HG02763 (cell line): ENCODE measurements at regions not wholly inside any gene's neighbourhood (a gene's known extent, or its start where the extent isn't known, plus 50 kb on each side); places are given as distances from the start of the nearest gene placed in this dataset.

Source experiments
- ATAC-seq: cut with Tn5 transposase; IDR thresholded peaks from one replicate; pipeline ENCODE4 v1.9.1; 2021; ENCODE audit warnings: mild to moderate bottlenecking, moderate library complexity; ENCODE audit not compliant: unreplicated experiment

DNA sequence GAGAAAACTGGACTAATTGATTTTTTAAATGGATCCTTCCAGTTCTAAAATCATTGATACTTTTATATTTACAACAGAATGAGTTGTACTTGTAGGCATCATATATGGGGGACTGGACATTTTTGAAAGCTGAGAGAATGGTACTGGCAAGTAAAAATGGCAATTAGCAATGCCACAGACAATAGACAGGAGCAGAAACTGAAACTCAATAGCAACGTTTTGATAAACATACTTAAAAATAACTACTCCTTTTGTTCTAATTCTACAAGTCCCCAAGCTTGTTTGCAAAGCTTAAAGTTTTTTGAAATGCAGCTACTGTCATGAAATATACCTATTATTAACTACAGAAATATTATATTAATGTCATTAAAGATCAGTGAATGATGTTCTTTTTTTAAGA, 52.8 kb upstream of the FBXL7 start:
- ATAC-seq, result no peak

GRCh38 chr5:15446552-15446951, 53.4 kb upstream of the FBXL7 start:
- ATAC-seq, result no peak

DNA sequence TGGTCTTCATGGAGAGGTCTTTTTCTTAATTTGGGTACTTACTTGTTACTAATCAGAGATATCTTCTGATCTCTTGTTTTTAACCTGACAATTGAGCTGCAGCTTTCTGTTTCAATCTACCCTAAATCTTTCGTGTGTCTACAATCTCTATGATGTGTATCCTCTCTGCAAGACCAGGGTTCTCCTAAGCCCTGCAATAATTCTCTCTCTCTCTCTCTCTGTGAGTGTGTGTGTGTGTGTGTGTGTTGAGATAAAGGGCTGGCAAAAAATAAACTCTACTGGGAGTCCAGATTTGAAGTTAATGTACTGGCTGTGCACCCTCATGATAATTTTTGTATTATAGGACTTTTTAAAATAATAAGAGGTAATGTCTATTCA, 57.8 kb upstream of the FBXL7 start:
- no peak for ATAC-seq

DNA sequence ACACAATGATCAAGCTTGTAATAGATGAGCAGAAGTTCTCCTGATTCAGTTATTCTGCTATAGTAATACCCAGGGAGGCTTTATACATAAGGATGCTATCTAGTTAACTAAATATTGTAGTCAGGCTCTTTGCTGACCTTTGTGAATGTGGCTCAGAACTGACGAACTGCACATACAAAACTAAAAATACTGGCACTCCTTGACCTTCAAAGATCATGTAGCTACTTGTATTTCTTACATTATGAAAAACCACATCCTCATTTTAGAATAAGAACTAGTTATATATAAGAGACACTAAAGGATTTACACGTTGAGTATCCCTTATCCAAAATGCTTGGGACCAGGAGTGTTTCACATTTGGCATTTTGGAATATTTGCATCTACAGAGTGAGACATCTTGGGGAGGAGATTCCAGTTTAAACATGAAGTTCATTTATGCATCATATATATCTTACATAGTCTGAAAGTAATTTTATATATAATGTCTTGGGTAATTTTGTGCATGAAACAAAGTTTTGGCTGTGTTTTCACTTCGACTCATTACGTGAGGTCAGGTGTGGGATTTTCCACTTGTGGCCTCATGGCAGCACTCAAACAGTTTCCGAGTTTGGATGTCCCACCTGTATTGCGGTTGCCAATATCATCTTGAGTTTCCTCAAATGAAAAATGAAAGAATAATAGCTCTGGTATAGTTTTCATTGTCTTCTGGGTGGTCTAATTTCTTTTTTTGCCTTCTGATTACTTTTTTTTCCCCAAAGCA, 58.4 kb upstream of the FBXL7 start:
- no peak for ATAC-seq

DNA sequence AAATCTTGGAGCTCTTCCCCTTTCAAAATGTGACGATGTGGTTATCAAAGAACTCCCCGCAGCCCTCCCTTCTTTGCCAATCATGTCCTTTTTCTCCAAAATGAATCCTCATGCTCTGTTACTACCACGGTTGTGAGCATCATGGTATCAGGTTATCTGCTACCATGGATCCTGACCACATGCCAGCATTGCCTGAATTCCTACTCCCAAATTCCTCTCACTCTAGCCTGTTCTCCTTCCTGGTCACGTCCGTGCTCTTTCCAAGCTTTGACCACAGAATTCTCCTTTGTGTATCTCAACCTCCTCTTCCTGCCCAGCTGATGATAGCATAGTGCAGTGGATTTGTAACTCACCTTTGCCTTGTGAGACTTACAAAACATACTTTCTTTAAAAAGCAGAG, 59.5 kb upstream of the FBXL7 start:
- ATAC-seq, result no peak

DNA sequence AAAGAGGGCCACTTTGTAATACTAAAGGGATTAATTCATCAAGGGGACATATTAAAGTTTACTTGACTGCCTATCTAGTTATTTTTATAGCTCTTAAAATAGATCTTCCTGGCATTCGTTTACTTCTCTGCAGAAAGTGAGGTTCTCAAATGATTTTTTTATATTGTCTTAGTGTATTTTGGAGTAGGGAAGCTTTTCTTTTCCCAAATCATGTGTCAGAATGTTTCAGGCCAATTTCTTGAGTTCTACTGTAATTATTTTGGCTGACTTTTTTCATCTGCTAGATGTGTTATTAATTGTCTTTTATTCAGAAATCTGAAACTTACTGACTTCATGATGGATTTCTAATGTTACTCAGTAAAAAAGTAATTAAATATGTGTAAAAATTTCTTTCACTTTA, 60.2 kb upstream of the FBXL7 start:
- ATAC-seq, result no peak

DNA sequence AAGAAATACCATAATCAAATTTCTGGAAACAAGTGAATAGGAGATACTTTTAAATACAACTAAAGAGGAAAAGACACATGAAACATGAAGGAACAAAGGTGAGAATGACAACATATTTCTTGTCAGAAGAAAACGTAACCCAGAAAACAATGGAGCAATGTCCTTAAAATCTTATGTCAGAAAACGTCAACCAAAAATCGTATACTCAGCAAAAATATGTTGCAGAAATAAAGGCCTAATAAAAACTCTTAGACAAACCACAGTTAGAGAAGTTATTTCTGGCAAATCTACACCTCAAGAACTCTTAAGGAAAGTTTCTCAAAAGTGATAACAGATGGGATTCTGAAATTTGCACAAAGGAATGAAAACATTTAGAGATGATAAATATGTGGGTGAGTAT, 66.3 kb upstream of the FBXL7 start:
- ATAC-seq, result no peak

DNA sequence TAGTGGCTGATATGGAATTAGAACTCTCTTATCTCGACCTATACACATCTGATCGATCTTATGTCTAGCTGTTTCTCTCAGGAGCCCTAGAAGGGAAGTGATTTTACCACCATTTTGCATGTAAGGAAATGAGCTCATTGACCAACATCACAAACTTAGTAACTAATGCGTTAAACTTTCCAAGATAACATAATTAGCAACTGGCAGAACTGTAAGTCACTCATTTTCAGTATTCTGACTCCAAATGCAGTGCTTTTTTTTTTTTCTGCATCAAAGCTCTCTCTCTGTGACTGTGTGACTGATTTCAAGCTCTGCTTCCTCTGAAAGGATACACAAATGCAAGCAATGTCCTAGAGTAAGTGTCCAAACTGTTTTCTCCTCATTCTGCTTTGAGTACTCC, 68.1 kb upstream of the FBXL7 start:
- no peak for ATAC-seq

- ATAC-seq, result no peak
These were observed 74.2 kb upstream of the FBXL7 start for GRCh38 chr5:15425766-15426165.

DNA sequence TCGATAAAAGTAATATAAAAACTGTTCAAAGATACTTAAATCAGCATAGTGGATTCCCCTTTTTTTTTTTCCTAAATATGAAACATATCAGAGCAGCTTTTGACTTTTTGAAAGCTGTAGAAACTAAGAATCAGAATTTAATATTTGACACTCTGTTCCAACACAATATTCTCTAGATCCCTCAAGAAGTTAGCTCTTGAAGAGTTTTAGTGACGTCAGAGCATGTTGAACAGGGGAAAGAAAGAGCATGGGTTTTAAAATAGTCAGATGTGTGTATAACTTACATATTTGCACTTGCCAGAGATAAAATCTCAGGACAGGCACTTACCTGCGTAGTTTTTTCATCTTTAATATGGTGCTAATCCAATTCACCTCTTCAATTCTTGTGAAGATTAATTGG, 75.2 kb upstream of the FBXL7 start:
- ATAC-seq, result no peak

DNA sequence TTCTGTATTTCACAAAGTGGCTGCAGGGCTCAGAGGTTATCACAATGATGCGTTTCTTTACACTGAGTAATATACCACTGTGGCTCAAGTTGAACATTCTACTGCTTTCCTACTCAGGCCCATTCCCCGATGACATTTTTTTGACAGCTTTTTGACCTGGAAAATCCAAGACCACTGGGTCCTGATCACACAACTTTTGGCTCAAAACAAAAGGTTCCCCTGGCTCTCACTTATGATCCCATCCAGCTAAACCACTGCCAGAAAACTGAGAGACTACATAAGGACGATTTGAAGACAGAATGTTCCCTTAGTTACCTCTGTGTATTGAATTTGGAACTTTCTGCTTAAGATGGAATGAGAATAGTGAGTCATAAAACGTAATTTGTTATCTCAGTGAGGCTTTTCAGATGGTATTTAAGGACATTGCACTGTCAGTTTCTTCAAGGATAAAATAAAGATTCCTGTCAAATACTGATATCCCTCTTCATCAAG, 78.0 kb upstream of the FBXL7 start:
- no peak for ATAC-seq

- no peak for ATAC-seq
These were observed 78.6 kb upstream of the FBXL7 start for GRCh38 chr5:15421381-15421780.

DNA sequence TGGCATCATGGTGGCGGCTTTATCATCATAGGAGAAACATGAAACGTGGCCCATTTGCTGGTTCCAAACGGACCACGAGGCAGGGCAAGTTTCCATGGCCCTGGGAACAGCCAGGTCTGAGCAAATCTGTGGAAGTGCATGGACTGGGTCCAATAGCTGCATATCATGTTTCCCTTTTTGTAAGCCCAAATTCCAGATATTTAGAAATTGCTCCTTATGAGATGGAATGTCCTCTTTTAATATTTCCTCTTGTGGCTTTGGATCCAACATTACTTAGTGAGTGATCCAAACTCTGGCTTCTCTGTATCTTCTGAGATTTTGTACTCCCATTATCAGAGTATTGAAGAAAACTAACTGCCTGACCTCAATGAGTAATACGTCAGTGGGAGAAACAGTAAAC, 79.8 kb upstream of the FBXL7 start:
- ATAC-seq, result no peak

DNA sequence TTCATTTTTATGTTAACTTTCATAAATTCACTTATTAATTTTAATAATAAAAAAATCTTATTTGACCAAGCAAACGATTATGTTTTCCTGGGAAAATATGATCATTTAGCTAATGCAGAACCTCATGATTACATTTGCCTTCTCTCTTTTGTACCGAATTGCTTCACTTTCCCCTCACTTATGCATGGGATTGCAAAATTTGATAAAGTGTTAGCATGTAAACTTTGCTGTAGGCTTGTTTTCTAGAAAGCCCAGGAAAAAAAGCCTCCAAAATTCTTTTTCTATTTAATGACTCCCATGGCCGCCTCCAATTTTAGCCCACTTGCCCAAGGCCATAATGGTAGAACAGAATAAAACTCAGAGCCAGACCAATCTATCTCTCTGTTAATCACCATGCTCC, 82.8 kb upstream of the FBXL7 start:
- ATAC-seq, result no peak

DNA sequence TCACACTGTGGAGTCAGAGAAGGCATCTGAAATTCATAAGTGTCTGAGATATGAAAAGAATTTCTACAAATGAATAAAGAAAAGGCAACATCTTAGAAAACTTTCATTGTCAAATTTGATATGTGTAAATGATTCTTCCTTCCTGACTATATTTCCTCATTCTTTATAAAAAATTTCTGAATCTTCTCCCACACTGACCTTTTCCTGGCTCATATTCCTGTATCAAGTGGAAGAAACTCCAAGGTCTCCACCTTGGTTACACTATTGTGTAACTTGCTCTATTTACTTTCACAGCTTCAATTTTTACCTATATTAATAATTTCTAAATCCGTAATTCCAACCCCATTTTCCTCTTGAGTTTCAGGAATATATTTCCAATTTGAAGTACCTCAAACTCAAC, 93.5 kb upstream of the FBXL7 start:
- no peak for ATAC-seq

DNA sequence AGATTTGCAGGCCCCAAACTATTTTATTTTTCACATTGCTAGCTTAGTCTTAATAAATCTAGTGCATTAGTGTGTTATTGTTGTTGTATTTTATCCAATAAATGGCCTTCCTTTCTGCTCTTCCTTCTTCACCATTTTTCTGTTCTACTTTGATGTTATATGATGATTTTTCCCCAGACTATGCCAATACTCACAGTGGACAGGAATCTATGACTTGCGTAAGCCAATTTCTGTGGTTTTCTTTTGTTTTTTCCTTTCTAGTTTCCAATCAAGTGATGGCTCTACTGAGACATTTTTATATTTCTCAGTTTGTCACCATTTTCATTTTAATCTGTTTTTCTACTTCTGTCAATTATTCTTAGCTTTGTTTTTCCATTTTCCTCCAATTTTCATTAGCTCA, 106.8 kb upstream of the FBXL7 start:
- ATAC-seq, result no peak

DNA sequence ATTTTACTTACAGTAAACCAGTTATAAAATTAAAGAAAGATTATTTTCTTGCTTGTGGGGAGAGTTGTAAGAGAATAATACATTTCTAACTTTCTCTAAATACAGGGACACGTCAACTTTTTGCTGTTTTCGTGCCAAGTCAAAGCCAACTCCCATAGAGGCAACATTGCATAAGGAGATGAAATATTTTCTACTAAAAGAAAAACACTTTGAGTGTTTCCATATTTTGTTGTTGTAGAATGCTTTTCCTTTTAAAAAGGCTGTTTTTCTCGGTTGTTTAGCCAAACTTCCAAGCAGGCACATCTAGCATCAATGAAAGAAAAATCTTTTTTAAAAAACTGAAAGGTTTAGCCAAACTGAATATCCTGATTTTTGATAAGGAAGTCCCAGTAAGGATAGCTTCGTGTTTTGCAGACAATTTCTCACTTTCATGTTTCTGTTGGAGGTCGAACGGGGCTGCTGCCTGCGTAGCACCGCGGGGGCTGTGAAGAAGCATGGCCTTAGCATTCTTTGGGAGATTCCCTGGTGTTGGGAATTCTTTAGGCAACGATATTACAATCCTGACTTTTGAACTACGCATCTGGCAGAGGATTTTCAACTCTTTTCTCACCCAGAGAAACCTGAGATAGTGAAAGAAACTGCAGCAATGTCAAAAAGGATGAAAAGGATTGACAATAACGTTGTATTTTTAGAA, 108.1 kb upstream of the FBXL7 start:
- ATAC-seq, result no peak

- no peak for ATAC-seq
These were observed 111.1 kb upstream of the FBXL7 start for GRCh38 chr5:15388866-15389265.

DNA sequence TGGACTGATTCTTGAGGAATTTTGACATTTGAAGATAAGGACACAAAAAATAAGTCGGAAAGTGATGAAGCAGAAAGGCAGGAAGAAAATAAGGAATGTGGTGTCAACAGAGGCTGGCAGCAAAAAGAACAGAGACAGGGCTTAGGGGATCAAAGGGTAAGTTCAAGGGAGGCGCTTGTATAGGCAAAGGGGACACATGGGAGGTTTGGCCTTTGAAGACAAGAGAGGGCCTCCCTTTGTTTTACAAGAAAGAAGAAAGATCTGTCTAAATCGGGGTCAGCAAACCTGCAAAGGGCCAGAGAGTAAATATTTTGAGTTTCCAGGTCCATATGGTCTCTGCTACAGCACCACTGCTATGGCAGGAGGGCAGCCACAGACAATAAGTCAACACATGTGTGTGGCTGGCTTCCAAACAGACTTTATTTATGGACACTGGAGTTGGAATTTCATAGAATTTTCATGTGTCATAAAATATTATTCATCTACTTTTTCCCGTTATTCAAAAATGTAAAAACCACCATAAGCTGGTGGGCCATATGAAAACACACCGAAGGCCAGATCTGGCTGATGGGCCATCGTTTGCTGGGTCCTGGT, 112.0 kb upstream of the FBXL7 start:
- no peak for ATAC-seq

- ATAC-seq, result no peak
These were observed 113.9 kb upstream of the FBXL7 start for GRCh38 chr5:15386122-15386521.

GRCh38 chr5:15385553-15385952, 114.4 kb upstream of the FBXL7 start:
- ATAC-seq, result no peak

DNA sequence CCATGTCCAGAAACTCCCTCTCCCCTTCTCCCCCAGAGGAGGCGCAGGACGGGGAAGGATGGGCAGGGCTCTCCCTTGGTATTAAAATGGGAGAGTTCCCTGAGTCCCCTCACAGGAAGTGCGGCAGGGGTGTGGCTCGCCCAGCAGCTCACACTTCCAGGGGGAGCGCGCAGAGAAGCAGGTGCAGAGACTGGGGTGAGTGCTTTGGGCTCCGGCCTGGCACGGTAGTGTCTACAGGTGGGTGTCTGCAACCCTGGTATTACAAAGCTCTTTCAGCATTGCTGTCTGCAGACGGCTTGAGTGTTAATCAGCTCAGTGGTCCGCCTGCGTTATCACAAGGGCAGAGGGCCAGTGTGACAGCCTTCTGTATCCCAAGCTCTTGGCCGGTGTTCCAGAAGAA, 114.9 kb upstream of the FBXL7 start:
- no peak for ATAC-seq
